ENCODE measurements at regions not wholly inside any gene's neighbourhood (a gene's known extent, or its start where the extent isn't known, plus 50 kb on each side); places are given as distances from the start of the nearest gene placed in this dataset.

GRCh38 chr6:3965071-3965718 lies 113.7 kb downstream of the FAM217A start:
- TF ChIP-seq CTCF (IDR thresholded peaks at IDR 0.05), result no peak
- no peak for TF ChIP-seq POLR2A (IDR thresholded peaks at IDR 0.05)
